Fibroblast of lung (primary cell): ENCODE measurements at regions not wholly inside any gene's neighbourhood (a gene's known extent, or its start where the extent isn't known, plus 50 kb on each side); places are given as distances from the start of the nearest gene placed in this dataset.

ENCODE experiments used
- EZH2 ChIP-seq: IDR thresholded peaks from 2 replicates; pipeline ENCODE4 v1.5.1; 2012; ENCODE audit warnings: low read length, control low read depth, mild to moderate bottlenecking; ENCODE audit errors: missing control alignments
- TF ChIP-seq, protein P1 (sequence below), 2 donors: IDR thresholded peaks in 1 of 2; conservative IDR thresholded peaks in 1 of 2; 1 replicate in 1 of 2; 2 replicates in 1 of 2; pipeline ENCODE4 v1.5.1; 2011 to 2012; ENCODE audit warnings: low read length in 2 of 2, control low read depth in 1 of 2, inconsistent platforms in 1 of 2, low read depth in 1 of 2, mild to moderate bottlenecking in 1 of 2

DNA sequence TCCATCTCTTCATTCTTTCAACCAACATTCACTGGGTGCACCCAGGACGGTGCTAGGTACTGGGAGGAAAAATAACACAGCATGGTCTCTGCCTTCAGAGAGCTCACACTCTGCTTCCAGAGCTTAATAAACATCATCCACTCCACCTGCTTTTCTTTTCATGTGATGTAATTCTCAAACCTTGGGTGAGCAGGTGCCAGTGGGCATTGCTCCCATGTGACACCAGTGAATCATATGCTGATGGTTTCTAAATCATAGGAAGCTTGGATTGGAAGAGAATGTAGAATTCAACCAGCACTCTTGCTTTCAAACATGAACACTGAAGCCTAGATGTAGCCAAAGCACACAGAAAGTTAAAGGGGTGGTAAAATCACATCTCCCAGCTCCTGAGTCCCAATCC is 189.8 kb downstream of the FOXA2 start:
- TF ChIP-seq, protein P1, sequence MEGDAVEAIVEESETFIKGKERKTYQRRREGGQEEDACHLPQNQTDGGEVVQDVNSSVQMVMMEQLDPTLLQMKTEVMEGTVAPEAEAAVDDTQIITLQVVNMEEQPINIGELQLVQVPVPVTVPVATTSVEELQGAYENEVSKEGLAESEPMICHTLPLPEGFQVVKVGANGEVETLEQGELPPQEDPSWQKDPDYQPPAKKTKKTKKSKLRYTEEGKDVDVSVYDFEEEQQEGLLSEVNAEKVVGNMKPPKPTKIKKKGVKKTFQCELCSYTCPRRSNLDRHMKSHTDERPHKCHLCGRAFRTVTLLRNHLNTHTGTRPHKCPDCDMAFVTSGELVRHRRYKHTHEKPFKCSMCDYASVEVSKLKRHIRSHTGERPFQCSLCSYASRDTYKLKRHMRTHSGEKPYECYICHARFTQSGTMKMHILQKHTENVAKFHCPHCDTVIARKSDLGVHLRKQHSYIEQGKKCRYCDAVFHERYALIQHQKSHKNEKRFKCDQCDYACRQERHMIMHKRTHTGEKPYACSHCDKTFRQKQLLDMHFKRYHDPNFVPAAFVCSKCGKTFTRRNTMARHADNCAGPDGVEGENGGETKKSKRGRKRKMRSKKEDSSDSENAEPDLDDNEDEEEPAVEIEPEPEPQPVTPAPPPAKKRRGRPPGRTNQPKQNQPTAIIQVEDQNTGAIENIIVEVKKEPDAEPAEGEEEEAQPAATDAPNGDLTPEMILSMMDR (conservative IDR thresholded peaks at IDR 0.05 in 1 of 2, IDR thresholded peaks at IDR 0.05 in 1 of 2; ENCODE audit: low read depth in 1 of 2, low read length in 2 of 2): no peak
- no peak for TF ChIP-seq EZH2
